A549 (cell line): ENCODE measurements at regions not wholly inside any gene's neighbourhood (a gene's known extent, or its start where the extent isn't known, plus 50 kb on each side); places are given as distances from the start of the nearest gene placed in this dataset.

Experiments used
- ATAC-seq, 2 experiments: fragments of 200-7000 bp in 1 of 2; fragments of >200 bp in 1 of 2; cut with Nextera tagmentation in 1 of 2; cut with Tn5 transposase in 1 of 2; 3 replicates each; pipeline versions ENCODE4 v1.8.0 to v1.9.1; 2018 to 2020; ENCODE audit warnings: mild to moderate bottlenecking in 1 of 2, moderate library complexity in 1 of 2
- CTCF ChIA-PET: fragments of 300-600 bp; sonication (Branson Sonifier 250); formaldehyde crosslinking; extraction: SDS; loops from one replicate; lab custom pipeline; 2021; ENCODE audit warnings: antibody characterized with exemption, inconsistent platforms; lab: Yijun Ruan, JAX
- POLR2A ChIA-PET: fragments of 350-600 bp; formaldehyde crosslinking; extraction: SDS; loops from one replicate; lab custom pipeline; 2021; ENCODE audit warnings: antibody characterized with exemption, inconsistent platforms; lab: Yijun Ruan, JAX
- DNase-seq, 2 experiments: peaks; one replicate each; pipeline versions ENCODE4 v3.0.0 to v3.0.0-alpha.2; 2011 to 2016; ENCODE audit warnings: low read depth in 1 of 2, low spot score in 1 of 2
- FAIRE-seq: peaks from 2 replicates; lab custom pipeline; 2011; peaks lifted over from hg19 to GRCh38; lab: Jason Lieb, UNC
- H3K27ac ChIP-seq, 2 experiments: fragments of >200 bp; sonication (Bioruptor Twin); formaldehyde crosslinking; 3 replicates each; pipeline ENCODE4 v1.5.1; 2016 to 2017
- H3K4me1 ChIP-seq: fragments of >200 bp; sonication (Bioruptor Twin); formaldehyde crosslinking; 3 replicates; pipeline ENCODE4 v1.6.1; 2016
- H3K4me2 ChIP-seq: fragments of >200 bp; sonication (Bioruptor Twin); formaldehyde crosslinking; 3 replicates; pipeline ENCODE4 v1.6.1; 2016
- H3K4me3 ChIP-seq: fragments of >200 bp; sonication (Bioruptor Twin); formaldehyde crosslinking; 3 replicates; pipeline ENCODE4 v1.5.1; 2016
- H3K9me3 ChIP-seq: fragments of >200 bp; sonication (Bioruptor Twin); formaldehyde crosslinking; 3 replicates; pipeline ENCODE4 v1.6.1; 2016
- ATOH8 ChIP-seq: fragments of 250-450 bp; sonication (Bioruptor Pico); IDR thresholded peaks from 2 replicates; pipeline ENCODE4 v1.5.0; 2020; ENCODE audit warnings: low read depth, mild to moderate bottlenecking, moderate library complexity
- CBX8 ChIP-seq: fragments of 200-600 bp; sonication (generic); IDR thresholded peaks from 2 replicates; pipeline ENCODE4 v1.6.1; 2016
- CEBPB ChIP-seq, 2 experiments: fragments of >200 bp in 1 of 2; sonication (Bioruptor Twin) in 1 of 2; formaldehyde crosslinking in 1 of 2; IDR thresholded peaks; 2 replicates each; pipeline ENCODE4 v1.6.1; 2012 to 2016
- CHD2 ChIP-seq: fragments of 150-350 bp; IDR thresholded peaks from 2 replicates; pipeline ENCODE4 v1.6.1; 2014; ENCODE audit warnings: low read length; ENCODE audit not compliant: partially characterized antibody
- EP300 ChIP-seq, 2 experiments: fragments of >200 bp; sonication (Bioruptor Twin); formaldehyde crosslinking; IDR thresholded peaks; 2 replicates in 1 of 2; 3 replicates in 1 of 2; pipeline ENCODE4 v1.6.1; 2016 to 2017
- FOSB ChIP-seq: fragments of 250-450 bp; sonication (Bioruptor Pico); IDR thresholded peaks from 2 replicates; pipeline ENCODE4 v1.5.0; 2020; ENCODE audit warnings: mild to moderate bottlenecking, moderate library complexity
- FOSL2 ChIP-seq, 2 experiments: fragments of 450-650 bp in 1 of 2; fragments of >200 bp in 1 of 2; sonication (Bioruptor Twin) in 1 of 2; formaldehyde crosslinking; IDR thresholded peaks; 2 replicates each; pipeline versions ENCODE4 v1.5.0 to v1.6.1; 2016 to 2020; ENCODE audit warnings: mild to moderate bottlenecking in 1 of 2, moderate library complexity in 1 of 2
- GATA3 ChIP-seq: IDR thresholded peaks from 2 replicates; pipeline ENCODE4 v1.6.1; 2012; ENCODE audit warnings: borderline replicate concordance
- HOXA7 ChIP-seq: fragments of 250-450 bp; sonication (Bioruptor Pico); IDR thresholded peaks from 2 replicates; pipeline ENCODE4 v1.5.0; 2020; ENCODE audit warnings: mild to moderate bottlenecking, moderate library complexity
- JUN ChIP-seq, 2 experiments: fragments of >200 bp; sonication (Bioruptor Twin); formaldehyde crosslinking; IDR thresholded peaks; 2 replicates in 1 of 2; 3 replicates in 1 of 2; pipeline ENCODE4 v1.6.1; 2016 to 2017
- JUNB ChIP-seq: fragments of >200 bp; sonication (Bioruptor Twin); formaldehyde crosslinking; IDR thresholded peaks from 2 replicates; pipeline ENCODE4 v1.6.1; 2016
- KDM1A ChIP-seq: fragments of 200-600 bp; sonication (generic); IDR thresholded peaks from 2 replicates; pipeline ENCODE4 v1.6.1; 2016; ENCODE audit warnings: low read depth, mild to moderate bottlenecking
- MAFK ChIP-seq: fragments of 450-650 bp; IDR thresholded peaks from 2 replicates; pipeline ENCODE4 v1.6.1; 2014; ENCODE audit not compliant: partially characterized antibody
- MAX ChIP-seq: IDR thresholded peaks from 2 replicates; pipeline ENCODE4 v1.6.1; 2012
- MAZ ChIP-seq: fragments of 150-350 bp; IDR thresholded peaks from 2 replicates; pipeline ENCODE4 v1.6.1; 2014; ENCODE audit warnings: antibody characterized with exemption, low read depth, low read length, borderline replicate concordance
- MYC ChIP-seq: IDR thresholded peaks from 2 replicates; pipeline ENCODE4 v1.6.1; 2012; ENCODE audit warnings: mild to moderate bottlenecking, inconsistent platforms, low read length, improper control_type of control experiment, borderline replicate concordance
- NFE2L2 ChIP-seq: fragments of 150-350 bp; conservative IDR thresholded peaks from 2 replicates; pipeline ENCODE4 v1.6.1; 2014; ENCODE audit warnings: low read length
- NR3C1 ChIP-seq: fragments of >200 bp; sonication (Bioruptor Twin); formaldehyde crosslinking; IDR thresholded peaks from 3 replicates; pipeline ENCODE4 v1.6.1; 2017
- PBX3 ChIP-seq: IDR thresholded peaks from 2 replicates; pipeline ENCODE4 v1.6.1; 2012
- POLR2A ChIP-seq: IDR thresholded peaks from 2 replicates; pipeline ENCODE4 v1.6.1; 2012; ENCODE audit warnings: mild to moderate bottlenecking, low read length
- POLR2AphosphoS2 ChIP-seq: conservative IDR thresholded peaks from 2 replicates; pipeline ENCODE4 v1.6.1; 2012; ENCODE audit warnings: low read length, improper control_type of control experiment, inconsistent platforms
- RAD21 ChIP-seq, 2 experiments: fragments of >200 bp in 1 of 2; sonication (Bioruptor Twin) in 1 of 2; formaldehyde crosslinking in 1 of 2; IDR thresholded peaks in 1 of 2; conservative IDR thresholded peaks in 1 of 2; 2 replicates in 1 of 2; 3 replicates in 1 of 2; pipeline ENCODE4 v1.6.1; 2012 to 2018; ENCODE audit warnings: inconsistent platforms in 1 of 2
- REST ChIP-seq: fragments of 200-600 bp; sonication (generic); IDR thresholded peaks from 2 replicates; pipeline ENCODE4 v1.6.1; 2016; ENCODE audit warnings: antibody characterized with exemption, mild to moderate bottlenecking, moderate library complexity
- RFX5 ChIP-seq: fragments of 450-650 bp; IDR thresholded peaks from 2 replicates; pipeline ENCODE4 v1.7.1; 2014; ENCODE audit warnings: antibody characterized with exemption, mild to moderate bottlenecking, moderate library complexity
- TP53 ChIP-seq: fragments of 250-450 bp; sonication (Bioruptor Pico); IDR thresholded peaks from 2 replicates; pipeline ENCODE4 v1.5.0; 2021; ENCODE audit warnings: mild to moderate bottlenecking, moderate library complexity
- ZSCAN20 ChIP-seq: fragments of 250-450 bp; sonication (Bioruptor Pico); IDR thresholded peaks from 2 replicates; pipeline ENCODE4 v1.8.0; 2022; ENCODE audit warnings: mild to moderate bottlenecking, moderate library complexity
- WGBS: methylation state at CpG from one replicate; pipeline ENCODE4 v1.1.6; 2017; ENCODE audit errors: missing lambda C conversion rate; 5-methylcytosine and 5-hydroxymethylcytosine counted together

DNA sequence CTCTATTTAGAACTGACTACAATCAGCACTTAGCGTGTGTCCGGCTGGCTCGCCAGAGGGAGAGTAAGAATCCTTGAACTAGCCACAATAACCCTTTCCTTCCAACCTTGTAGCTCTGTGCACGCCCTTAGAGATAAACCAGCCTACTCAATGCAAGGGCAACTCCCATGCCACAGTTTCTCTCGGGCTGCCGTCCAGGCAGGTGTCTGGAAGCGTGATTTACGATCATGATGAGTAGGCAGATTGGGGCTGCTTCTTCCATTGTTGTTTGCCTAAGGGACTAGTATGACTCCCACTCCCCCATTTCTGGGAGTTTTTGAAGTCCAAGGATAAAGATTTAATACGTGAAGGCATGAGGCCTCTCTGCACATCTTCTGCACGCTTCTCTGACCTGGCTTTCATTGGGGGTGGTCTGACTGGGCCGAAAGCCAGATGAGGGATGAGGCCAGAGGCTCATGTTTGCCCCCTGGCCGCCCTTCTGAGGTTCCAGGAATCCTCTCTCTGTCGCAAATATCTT lies 134.0 kb upstream of the MYO10 start:
- Histone ChIP-seq H3K27ac (peak overlapping the region; percentile 52 to 58), H3K4me2 (peak overlapping the region; percentile 52), H3K9me3 (no peaks in the 10 kb centered on the region), H3K4me1 (peaks cover 15% of the 10 kb centered on the region), H3K4me3 (no peak overlapping the region)
- WGBS, result 43% methylated on average over 13 of the region's 13 CpGs
- DNase-seq (peak in 1 of 2 experiments; percentile 90), ATAC-seq (peak; percentile 78 to 95), FAIRE-seq (no peak)
- CTCF ChIA-PET, result interaction anchor here (0.6 to 2.8 kb wide), 8 partner anchors 8 to 137 kb away, joined by 3 to 9 read pairs (median 4); no protein-coding TSS in a partner anchor
- POLR2A ChIA-PET, result interaction anchor here (0.7 to 1.0 kb wide), 2 partner anchors 64 to 134 kb away, joined by 3 read pairs; partner anchors contain the start of gene MYO10
- TF ChIP-seq EP300 (IDR thresholded peaks at IDR 0.05) (peak; percentile 28 to 75; a peak in 1 of 5 replicates), POLR2A (no peak), NFE2L2 (peak; percentile 68; the same call in 1 of the 2 replicates), JUN (IDR thresholded peaks at IDR 0.05) (0 out of 5 replicates have a peak, but pooled peaks of 1 of the 2 experiments have one; percentile 44), ATOH8 (no peak), MAX (peak; percentile 68), GATA3 (peak; percentile 86), JUNB (peak; percentile 41; the same call in 1 of the 2 replicates), KDM1A (no peak), PBX3 (peak; percentile 82), FOSL2 (IDR thresholded peaks at IDR 0.05) (no peak), FOSL2 (CRISPR knock-in tag; IDR thresholded peaks at IDR 0.05) (peak; percentile 37; the same call in 1 of the 2 replicates), MAFK (peak; percentile 94)

- ATAC-seq (peak in 1 of 2 experiments; percentile 8; a peak in 2 of 6 replicates), DNase-seq (no peak), FAIRE-seq (no peak)
- Histone ChIP-seq H3K4me2 (peak overlapping the region; percentile 52), H3K4me3 (no peak overlapping the region), H3K4me1 (peaks cover 15% of the 10 kb centered on the region), H3K27ac (peak overlapping the region; percentile 52 to 58; a peak in 5 of 6 replicates), H3K9me3 (no peaks in the 10 kb centered on the region)
- ChIA-PET POLR2A (no interaction called here), CTCF (interaction anchor here (0.6 to 2.8 kb wide), 6 partner anchors 9 to 255 kb away, joined by 3 to 9 read pairs (median 6); no protein-coding TSS in a partner anchor)
- TF ChIP-seq RFX5, result no peak
- TF ChIP-seq REST, result no peak
- no peak for TF ChIP-seq RAD21 (conservative IDR thresholded peaks at IDR 0.05 in 1 of 2, IDR thresholded peaks at IDR 0.05 in 1 of 2)
- no peak for TF ChIP-seq FOSL2 (IDR thresholded peaks at IDR 0.05)
- no peak for TF ChIP-seq FOSL2 (CRISPR knock-in tag; IDR thresholded peaks at IDR 0.05)
- TF ChIP-seq NR3C1, result no peak
- no peak for TF ChIP-seq HOXA7 (CRISPR knock-in tag)
- TF ChIP-seq EP300 (IDR thresholded peaks at IDR 0.05), result no peak
- no peak for TF ChIP-seq FOSB (CRISPR knock-in tag)
- TF ChIP-seq CBX8, result no peak
- no peak for TF ChIP-seq MYC
- TF ChIP-seq MAZ, result no peak
- TF ChIP-seq POLR2A, result no peak
- no peak for TF ChIP-seq GATA3
- TF ChIP-seq CEBPB (IDR thresholded peaks at IDR 0.05), result no peak
- TF ChIP-seq TP53 (CRISPR knock-in tag), result no peak
- no peak for TF ChIP-seq ZSCAN20 (CRISPR knock-in tag)
- no peak for TF ChIP-seq KDM1A
- TF ChIP-seq POLR2AphosphoS2, result no peak
- no peak for TF ChIP-seq CHD2
- 73% methylated on average over 6 of the region's 6 CpGs for WGBS
These were observed 134.6 kb upstream of the MYO10 start for GRCh38 chr5:17070647-17071046.
